Lower leg skin (tissue), 3 donors: ENCODE measurements at regions not wholly inside any gene's neighbourhood (a gene's known extent, or its start where the extent isn't known, plus 50 kb on each side); places are given as distances from the start of the nearest gene placed in this dataset.

Source experiments
- CTCF ChIP-seq, 3 donors: fragments of 450-650 bp; IDR thresholded peaks; one replicate each; pipeline ENCODE4 v1.5.1; 2016; ENCODE audit warnings: antibody characterized with exemption in 3 of 3, mild to moderate bottlenecking in 3 of 3, moderate library complexity in 2 of 3
- POLR2A ChIP-seq, 2 donors: fragments of 450-650 bp; IDR thresholded peaks; one replicate each; pipeline ENCODE4 v1.6.1; 2016 to 2017; ENCODE audit warnings: antibody characterized with exemption in 2 of 2, mild to moderate bottlenecking in 1 of 2, moderate library complexity in 1 of 2

GRCh38 chr3:24818055-24818454 lies 323.4 kb upstream of the THRB start:
- TF ChIP-seq POLR2A (IDR thresholded peaks at IDR 0.05) (no peak), CTCF (IDR thresholded peaks at IDR 0.05) (no peak)
